Testis (tissue), 2 donors: ENCODE measurements at regions not wholly inside any gene's neighbourhood (a gene's known extent, or its start where the extent isn't known, plus 50 kb on each side); places are given as distances from the start of the nearest gene placed in this dataset.

ENCODE experiments used
- CTCF ChIP-seq, 3 experiments: fragments of 450-650 bp in 2 of 3; fragments of 200-600 bp in 1 of 3; sonication (generic) in 1 of 3; IDR thresholded peaks; one replicate each; pipeline ENCODE4 v1.5.1; 2016 to 2019; ENCODE audit warnings: antibody characterized with exemption in 3 of 3, mild to moderate bottlenecking in 2 of 3, moderate library complexity in 1 of 3
- POLR2A ChIP-seq: fragments of 450-650 bp; IDR thresholded peaks from one replicate; pipeline ENCODE4 v1.6.1; 2017; ENCODE audit warnings: antibody characterized with exemption, mild to moderate bottlenecking, moderate library complexity

GRCh38 chr20:39988991-39989390 lies 700.0 kb downstream of the MAFB start:
- no peak for TF ChIP-seq POLR2A
- no peak for TF ChIP-seq CTCF (IDR thresholded peaks at IDR 0.05)
